ENCODE measurements at regions not wholly inside any gene's neighbourhood (a gene's known extent, or its start where the extent isn't known, plus 50 kb on each side); places are given as distances from the start of the nearest gene placed in this dataset.

DNA sequence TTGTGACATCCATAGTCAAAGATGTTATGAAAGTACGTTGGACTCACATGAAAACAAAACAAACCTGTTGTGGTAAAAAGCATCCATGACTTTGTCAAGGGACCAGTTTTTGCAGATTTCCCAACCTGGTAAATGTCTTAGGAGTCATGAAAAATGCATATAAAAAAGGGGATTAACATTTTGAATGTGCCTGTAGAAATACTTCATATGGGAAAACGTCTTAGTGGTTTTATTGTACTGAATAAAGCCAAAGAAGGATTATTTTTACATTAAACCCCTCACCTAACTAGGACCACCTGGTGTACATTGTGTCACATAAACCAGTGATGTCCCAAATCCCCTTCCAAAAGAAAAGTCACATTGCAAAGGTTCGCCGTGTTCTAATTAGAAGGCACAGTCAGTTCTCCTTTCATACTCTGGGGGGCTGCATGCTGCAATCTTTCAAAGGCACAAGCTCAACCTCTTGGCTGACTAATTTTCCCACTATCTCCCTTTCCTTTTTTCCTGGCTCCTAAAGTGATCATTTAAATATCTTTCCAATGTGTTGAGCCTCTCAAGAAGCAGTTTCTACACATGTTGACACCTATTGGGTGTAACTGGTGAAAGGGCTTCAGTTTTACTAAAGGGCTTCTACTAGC, 119.8 kb upstream of the SPAG17 start:
- TF ChIP-seq FOXP2 (optimal IDR thresholded peaks at IDR 0.05; ENCODE audit: borderline replicate concordance, extremely low read depth, extremely low read length, insufficient read depth) (no peak), POLR2AphosphoS5 (IDR thresholded peaks at IDR 0.05; ENCODE audit: low read depth, low read length) (no peak), SIN3A (IDR thresholded peaks at IDR 0.05; ENCODE audit: borderline replicate concordance, insufficient read depth, low read length) (no peak)
